SK-N-SH treated with all-trans-retinoic acid at 6 μM for 48 hours (cell line): ENCODE measurements at regions not wholly inside any gene's neighbourhood (a gene's known extent, or its start where the extent isn't known, plus 50 kb on each side); places are given as distances from the start of the nearest gene placed in this dataset.

Source experiments
- ATAC-seq: fragments of 200-7000 bp; cut with Tn5 transposase; 3 replicates; pipeline ENCODE4 v1.9.1; 2020; ENCODE audit warnings: mild to moderate bottlenecking, moderate library complexity
- ARNTL ChIP-seq: fragments of 450-650 bp; formaldehyde crosslinking; IDR thresholded peaks from 2 replicates; pipeline ENCODE4 v1.5.0; 2020; ENCODE audit warnings: low read depth, mild to moderate bottlenecking, moderate library complexity, borderline replicate concordance
- BACH2 ChIP-seq: fragments of 250-450 bp; sonication (Bioruptor Pico); IDR thresholded peaks from 2 replicates; pipeline ENCODE4 v1.9.0; 2021; ENCODE audit warnings: mild to moderate bottlenecking, borderline replicate concordance
- CREB5 ChIP-seq: fragments of 250-450 bp; sonication (Bioruptor Pico); IDR thresholded peaks from 2 replicates; pipeline ENCODE4 v1.5.1; 2020; ENCODE audit warnings: low read depth, mild to moderate bottlenecking, moderate library complexity
- CSDC2 ChIP-seq: fragments of 250-450 bp; sonication (Bioruptor Pico); IDR thresholded peaks from 2 replicates; pipeline ENCODE4 v1.5.0; 2020; ENCODE audit warnings: mild to moderate bottlenecking, moderate library complexity
- CSRNP3 ChIP-seq: fragments of 250-450 bp; sonication (Bioruptor Pico); IDR thresholded peaks from 2 replicates; pipeline ENCODE4 v1.5.1; 2021; ENCODE audit warnings: mild to moderate bottlenecking, moderate library complexity
- ESRRG ChIP-seq: fragments of 250-450 bp; sonication (Bioruptor Pico); IDR thresholded peaks from 2 replicates; pipeline ENCODE4 v1.6.1; 2021; ENCODE audit warnings: mild to moderate bottlenecking
- GLIS3 ChIP-seq: fragments of 250-450 bp; sonication (Bioruptor Pico); IDR thresholded peaks from 2 replicates; pipeline ENCODE4 v1.5.0; 2020; ENCODE audit warnings: mild to moderate bottlenecking, moderate library complexity
- ISL1 ChIP-seq: fragments of 250-450 bp; sonication (Bioruptor Pico); IDR thresholded peaks from 2 replicates; pipeline ENCODE4 v2.1.2; 2022; ENCODE audit warnings: mild to moderate bottlenecking, moderate library complexity
- OSR1 ChIP-seq: fragments of 250-450 bp; sonication (Bioruptor Pico); IDR thresholded peaks from 2 replicates; pipeline ENCODE4 v1.8.0; 2022; ENCODE audit warnings: moderate library complexity, mild to moderate bottlenecking, inconsistent platforms
- PATZ1 ChIP-seq: fragments of 250-450 bp; sonication (Bioruptor Pico); IDR thresholded peaks from 2 replicates; pipeline ENCODE4 v1.8.0; 2020; ENCODE audit warnings: mild to moderate bottlenecking, moderate library complexity, borderline replicate concordance
- PPARA ChIP-seq: fragments of 250-450 bp; sonication (Bioruptor Pico); IDR thresholded peaks from 2 replicates; pipeline ENCODE4 v1.5.0; 2020; ENCODE audit warnings: mild to moderate bottlenecking, borderline replicate concordance
- RARB ChIP-seq: fragments of 250-450 bp; sonication (Bioruptor Pico); IDR thresholded peaks from 2 replicates; pipeline ENCODE4 v1.8.0; 2021; ENCODE audit warnings: mild to moderate bottlenecking, moderate library complexity
- SNAI2 ChIP-seq: fragments of 250-450 bp; sonication (Bioruptor Pico); IDR thresholded peaks from 2 replicates; pipeline ENCODE4 v1.5.0; 2020; ENCODE audit warnings: mild to moderate bottlenecking, moderate library complexity
- TOX ChIP-seq: fragments of 250-450 bp; sonication (Bioruptor Pico); IDR thresholded peaks from 2 replicates; pipeline ENCODE4 v1.8.0; 2021; ENCODE audit warnings: mild to moderate bottlenecking, moderate library complexity, borderline replicate concordance
- TSHZ2 ChIP-seq: fragments of 250-450 bp; sonication (Bioruptor Pico); IDR thresholded peaks from 2 replicates; pipeline ENCODE4 v1.5.0; 2020; ENCODE audit warnings: mild to moderate bottlenecking, moderate library complexity
- ZC3H10 ChIP-seq: fragments of 250-450 bp; sonication (Bioruptor Pico); IDR thresholded peaks from 2 replicates; pipeline ENCODE4 v1.5.1; 2021; ENCODE audit warnings: mild to moderate bottlenecking, moderate library complexity
- ZFP3 ChIP-seq: fragments of 250-450 bp; sonication (Bioruptor Pico); IDR thresholded peaks from 2 replicates; pipeline ENCODE4 v1.5.0; 2020; ENCODE audit warnings: mild to moderate bottlenecking, moderate library complexity
- ZFP30 ChIP-seq: fragments of 450-650 bp; formaldehyde crosslinking; IDR thresholded peaks from 2 replicates; pipeline ENCODE4 v1.5.0; 2022; ENCODE audit warnings: mild to moderate bottlenecking, moderate library complexity
- ZNF565 ChIP-seq: fragments of 450-650 bp; formaldehyde crosslinking; conservative IDR thresholded peaks from 2 replicates; pipeline ENCODE4 v1.5.0; 2020; ENCODE audit warnings: low read depth, mild to moderate bottlenecking, moderate library complexity
- ZNF70 ChIP-seq: fragments of 450-650 bp; formaldehyde crosslinking; IDR thresholded peaks from 2 replicates; pipeline ENCODE4 v1.5.0; 2020; ENCODE audit warnings: mild to moderate bottlenecking, moderate library complexity
- ZNF8 ChIP-seq: fragments of 450-650 bp; formaldehyde crosslinking; IDR thresholded peaks from 2 replicates; pipeline ENCODE4 v1.5.0; 2020; ENCODE audit warnings: mild to moderate bottlenecking, moderate library complexity

- TF ChIP-seq TSHZ2 (CRISPR knock-in tag) (no peak), ESRRG (CRISPR knock-in tag) (no peak), CSRNP3 (CRISPR knock-in tag) (no peak), ZC3H10 (CRISPR knock-in tag) (no peak), ZNF70 (no peak), RARB (CRISPR knock-in tag) (no peak), OSR1 (CRISPR knock-in tag) (no peak), ARNTL (CRISPR knock-in tag) (no peak), GLIS3 (no peak)
These were observed 675.2 kb upstream of the FRG1 start (continued) for GRCh38 chr4:189265515-189265914.

GRCh38 chr4:189267312-189267965, 673.2 kb upstream of the FRG1 start:
- TF ChIP-seq ESRRG (CRISPR knock-in tag), result no peak
- no peak for TF ChIP-seq RARB (CRISPR knock-in tag)
- no peak for TF ChIP-seq PATZ1
- no peak for TF ChIP-seq ZFP3
- TF ChIP-seq OSR1 (CRISPR knock-in tag), result no peak
- TF ChIP-seq TOX (CRISPR knock-in tag), result no peak
- no peak for TF ChIP-seq PPARA (CRISPR knock-in tag)
- TF ChIP-seq ZNF70, result no peak
- TF ChIP-seq TSHZ2 (CRISPR knock-in tag), result no peak
- TF ChIP-seq CSDC2 (CRISPR knock-in tag), result no peak
- no peak for TF ChIP-seq ZNF8
- no peak for TF ChIP-seq CREB5
- TF ChIP-seq CSRNP3 (CRISPR knock-in tag), result no peak
- ATAC-seq, result no peak

GRCh38 chr4:189278597-189279165, 662.0 kb upstream of the FRG1 start:
- no peak for ATAC-seq

More at GRCh38 chr4:189278597-189279165, 662.0 kb upstream of the FRG1 start:
- TF ChIP-seq BACH2, result no peak
- no peak for TF ChIP-seq GLIS3
- TF ChIP-seq ISL1 (CRISPR knock-in tag), result no peak
- no peak for TF ChIP-seq RARB (CRISPR knock-in tag)
- TF ChIP-seq CREB5, result no peak
- TF ChIP-seq ARNTL (CRISPR knock-in tag), result no peak
- no peak for TF ChIP-seq ZNF70
- TF ChIP-seq ZFP3, result no peak
- TF ChIP-seq ZNF565 (CRISPR knock-in tag), result no peak
- no peak for TF ChIP-seq OSR1 (CRISPR knock-in tag)
- no peak for TF ChIP-seq SNAI2 (CRISPR knock-in tag)
- TF ChIP-seq PPARA (CRISPR knock-in tag), result no peak
- no peak for TF ChIP-seq ZNF8
- TF ChIP-seq ZFP30 (CRISPR knock-in tag), result no peak
- TF ChIP-seq, all 23 proteins: peak for 0
